Caco-2 (cell line): ENCODE measurements at regions not wholly inside any gene's neighbourhood (a gene's known extent, or its start where the extent isn't known, plus 50 kb on each side); places are given as distances from the start of the nearest gene placed in this dataset.

Experiments
- BruUV-seq: library from RNA; stranded (reverse); fragments of 400-500 nt; replicated peaks from 2 replicates; lab custom pipeline; 2021; lab: Mats Ljungman, UMichigan
- CTCF ChIA-PET: fragments of 300-600 bp; sonication (Branson Sonifier 250); formaldehyde crosslinking; loops from one replicate; lab custom pipeline; 2022; ENCODE audit warnings: antibody characterized with exemption; lab: Charles Lee
- POLR2A ChIA-PET: fragments of 300-600 bp; sonication (Branson Sonifier 250); formaldehyde crosslinking; loops from one replicate; lab custom pipeline; 2022; ENCODE audit warnings: antibody characterized with exemption; lab: Charles Lee
- DNase-seq, 2 experiments: peaks; one replicate each; pipeline versions ENCODE4 v3.0.0 to v3.0.0-alpha.2; 2020 to 2022
- H3K27me3 ChIP-seq: replicated peaks from 2 replicates; pipeline ENCODE4 v1.6.0; 2011; ENCODE audit warnings: low read length; ENCODE audit not compliant: control insufficient read depth, insufficient read depth
- H3K36me3 ChIP-seq: 2 replicates; pipeline ENCODE4 v1.5.1; 2011; ENCODE audit warnings: low read length; ENCODE audit not compliant: control insufficient read depth, insufficient read depth
- H3K4me1 ChIP-seq: fragments of 250-450 bp; sonication (Bioruptor Pico); 2 replicates; pipeline ENCODE4 v1.5.1; 2020; ENCODE audit warnings: mild to moderate bottlenecking
- H3K4me3 ChIP-seq: 2 replicates; pipeline ENCODE4 v1.5.1; 2011; ENCODE audit warnings: low read depth, mild to moderate bottlenecking, control low read depth, low read length
- H3K9me3 ChIP-seq: fragments of 250-450 bp; sonication (Bioruptor Pico); 2 replicates; pipeline ENCODE4 v1.5.1; 2020; ENCODE audit warnings: mild to moderate bottlenecking, moderate library complexity
- H3K27ac Mint-ChIP-seq: one replicate; pipeline ENCODE4 v1.8.0; 2022; ENCODE audit warnings: mixed read lengths; ENCODE audit not compliant: unreplicated experiment
- H3K27me3 Mint-ChIP-seq: one replicate; pipeline ENCODE4 v1.8.0; 2022; ENCODE audit warnings: mixed read lengths; ENCODE audit not compliant: insufficient read depth, unreplicated experiment
- H3K36me3 Mint-ChIP-seq: one replicate; pipeline ENCODE4 v1.8.0; 2022; ENCODE audit warnings: mild to moderate bottlenecking, mixed read lengths; ENCODE audit not compliant: insufficient read depth, unreplicated experiment
- H3K4me1 Mint-ChIP-seq: one replicate; pipeline ENCODE4 v1.8.0; 2022; ENCODE audit warnings: low read depth, mixed read lengths; ENCODE audit not compliant: unreplicated experiment
- H3K4me3 Mint-ChIP-seq: one replicate; pipeline ENCODE4 v1.8.0; 2022; ENCODE audit warnings: mild to moderate bottlenecking, moderate library complexity, mixed read lengths; ENCODE audit not compliant: unreplicated experiment
- H3K9me3 Mint-ChIP-seq: one replicate; pipeline ENCODE4 v1.8.0; 2022; ENCODE audit warnings: mixed read lengths; ENCODE audit not compliant: unreplicated experiment
- intact Hi-C: fragments of 100-400 bp; cut with micrococcal nuclease; formaldehyde crosslinking; loops from one replicate; pipeline ENCODE4 v1.10.0; 2022; ENCODE audit not compliant: unreplicated experiment
- TF ChIP-seq, protein P1 (sequence below), 2 experiments: fragments of 200-600 bp in 1 of 2; IDR thresholded peaks; 1 replicate in 1 of 2; 2 replicates in 1 of 2; pipeline versions ENCODE4 v1.5.1 to v1.8.0; 2011 to 2022; ENCODE audit warnings: antibody characterized with exemption in 1 of 2, control low read depth in 1 of 2, inconsistent platforms in 1 of 2, low read depth in 1 of 2, low read length in 1 of 2, mild to moderate bottlenecking in 1 of 2, moderate library complexity in 1 of 2; ENCODE audit not compliant: insufficient read depth in 1 of 2, severe bottlenecking in 1 of 2, unreplicated experiment in 1 of 2

DNA sequence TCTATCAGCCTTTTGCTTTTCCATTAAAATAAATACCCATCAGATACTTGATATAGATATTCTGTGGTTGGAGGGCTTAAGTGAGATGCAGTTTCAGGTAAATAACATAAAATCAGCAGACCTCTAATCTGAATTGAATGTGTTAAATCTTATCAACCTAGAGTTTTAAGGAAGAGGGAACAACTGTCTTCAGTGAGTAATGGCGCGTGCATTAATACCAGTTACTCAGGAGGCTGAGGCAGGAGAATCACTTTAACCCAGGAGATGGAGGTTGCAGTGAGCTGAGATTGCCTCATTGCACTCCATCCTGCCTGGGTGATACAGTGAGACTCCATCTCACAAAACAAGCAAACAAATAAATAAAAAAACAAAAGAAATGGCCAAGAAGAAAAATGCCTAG, 54.3 kb downstream of the FAT4 start:
- intact Hi-C loops: no loop called here
- Histone ChIP-seq H3K27me3 (no peaks in the 10 kb centered on the region), H3K36me3 (no peaks in the 10 kb centered on the region), H3K4me3 (no peak overlapping the region), H3K4me1 (no peaks in the 10 kb centered on the region), H3K9me3 (no peaks in the 10 kb centered on the region)
- BruUV-seq: no TSS peak
- DNase-seq: no peak
- Mint-ChIP-seq H3K27me3 (peaks cover 4% of the 10 kb centered on the region), H3K9me3 (no peaks in the 10 kb centered on the region), H3K4me3 (no peak overlapping the region), H3K27ac (no peak overlapping the region), H3K36me3 (no peaks in the 10 kb centered on the region), H3K4me1 (no peaks in the 10 kb centered on the region)
- ChIA-PET POLR2A (no interaction called here), CTCF (no interaction called here)
- TF ChIP-seq, protein P1, sequence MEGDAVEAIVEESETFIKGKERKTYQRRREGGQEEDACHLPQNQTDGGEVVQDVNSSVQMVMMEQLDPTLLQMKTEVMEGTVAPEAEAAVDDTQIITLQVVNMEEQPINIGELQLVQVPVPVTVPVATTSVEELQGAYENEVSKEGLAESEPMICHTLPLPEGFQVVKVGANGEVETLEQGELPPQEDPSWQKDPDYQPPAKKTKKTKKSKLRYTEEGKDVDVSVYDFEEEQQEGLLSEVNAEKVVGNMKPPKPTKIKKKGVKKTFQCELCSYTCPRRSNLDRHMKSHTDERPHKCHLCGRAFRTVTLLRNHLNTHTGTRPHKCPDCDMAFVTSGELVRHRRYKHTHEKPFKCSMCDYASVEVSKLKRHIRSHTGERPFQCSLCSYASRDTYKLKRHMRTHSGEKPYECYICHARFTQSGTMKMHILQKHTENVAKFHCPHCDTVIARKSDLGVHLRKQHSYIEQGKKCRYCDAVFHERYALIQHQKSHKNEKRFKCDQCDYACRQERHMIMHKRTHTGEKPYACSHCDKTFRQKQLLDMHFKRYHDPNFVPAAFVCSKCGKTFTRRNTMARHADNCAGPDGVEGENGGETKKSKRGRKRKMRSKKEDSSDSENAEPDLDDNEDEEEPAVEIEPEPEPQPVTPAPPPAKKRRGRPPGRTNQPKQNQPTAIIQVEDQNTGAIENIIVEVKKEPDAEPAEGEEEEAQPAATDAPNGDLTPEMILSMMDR (IDR thresholded peaks at IDR 0.05; ENCODE audit: insufficient read depth in 1 of 2, low read depth in 1 of 2, low read length in 1 of 2, severe bottlenecking in 1 of 2, unreplicated experiment in 1 of 2): no peak

DNA sequence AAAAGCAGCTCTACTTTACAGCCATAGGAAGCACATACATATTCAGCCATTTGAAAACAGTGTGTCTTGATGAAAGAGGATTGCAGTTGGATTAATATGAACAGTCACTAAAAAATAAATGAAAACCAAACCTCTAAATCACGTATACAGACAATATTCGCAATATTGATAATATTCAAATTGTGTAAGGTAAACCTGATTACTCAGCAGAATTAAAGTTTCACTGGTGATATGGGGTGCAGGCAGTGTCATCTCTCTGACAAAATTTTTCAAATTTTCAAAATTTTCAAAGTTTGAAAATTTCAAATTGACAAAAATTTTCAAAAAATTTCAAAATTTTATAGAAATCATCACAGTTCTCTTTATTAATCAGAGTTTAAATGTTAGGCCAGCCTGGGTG, 55.7 kb downstream of the FAT4 start:
- no peaks in the 10 kb centered on the region for H3K4me1 Mint-ChIP-seq
- H3K27me3 ChIP-seq: no peaks in the 10 kb centered on the region
- no peaks in the 10 kb centered on the region for H3K36me3 Mint-ChIP-seq
- ChIA-PET CTCF (no interaction called here), POLR2A (no interaction called here)
- no TSS peak for BruUV-seq
- intact Hi-C loops: no loop called here
- no peak overlapping the region for H3K4me3 ChIP-seq
- no peaks in the 10 kb centered on the region for H3K9me3 ChIP-seq
- H3K36me3 ChIP-seq: no peaks in the 10 kb centered on the region
- no peak overlapping the region for H3K27ac Mint-ChIP-seq
- H3K4me3 Mint-ChIP-seq: no peak overlapping the region
- TF ChIP-seq, protein P1 (IDR thresholded peaks at IDR 0.05; ENCODE audit: insufficient read depth in 1 of 2, low read depth in 1 of 2, low read length in 1 of 2, severe bottlenecking in 1 of 2, unreplicated experiment in 1 of 2): no peak
- DNase-seq: no peak
- H3K9me3 Mint-ChIP-seq: no peaks in the 10 kb centered on the region
- no peaks in the 10 kb centered on the region for H3K27me3 Mint-ChIP-seq
- H3K4me1 ChIP-seq: no peaks in the 10 kb centered on the region

DNA sequence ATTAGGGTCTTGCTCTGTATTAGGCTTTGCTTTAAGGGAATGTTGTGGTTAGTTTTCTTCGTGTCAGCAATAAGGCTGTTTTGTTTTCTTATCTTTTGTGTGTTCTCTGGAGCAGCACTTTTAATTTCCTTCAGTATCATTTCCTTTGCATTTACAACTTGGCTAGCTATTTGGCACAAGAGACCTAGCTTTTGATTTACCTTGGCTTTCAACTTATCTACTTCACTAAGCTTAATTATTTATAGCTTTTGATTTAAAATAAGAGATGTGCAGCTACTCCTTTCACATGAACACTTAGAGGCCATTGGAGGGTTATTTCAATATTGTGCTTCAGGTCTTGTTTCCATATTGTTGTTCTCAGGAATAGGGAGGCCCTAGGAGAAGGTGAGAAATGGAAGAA, 68.2 kb downstream of the FAT4 start:
- TF ChIP-seq, protein P1 (IDR thresholded peaks at IDR 0.05; ENCODE audit: insufficient read depth in 1 of 2, low read depth in 1 of 2, low read length in 1 of 2, severe bottlenecking in 1 of 2, unreplicated experiment in 1 of 2): no peak
- Histone ChIP-seq H3K27me3 (no peaks in the 10 kb centered on the region), H3K4me1 (no peaks in the 10 kb centered on the region), H3K4me3 (no peak overlapping the region), H3K9me3 (no peaks in the 10 kb centered on the region), H3K36me3 (no peaks in the 10 kb centered on the region)
- CTCF ChIA-PET: no interaction called here
- Mint-ChIP-seq H3K4me3 (no peak overlapping the region), H3K4me1 (no peaks in the 10 kb centered on the region), H3K27me3 (no peaks in the 10 kb centered on the region), H3K36me3 (no peaks in the 10 kb centered on the region), H3K27ac (no peak overlapping the region), H3K9me3 (no peaks in the 10 kb centered on the region)
- DNase-seq: no peak
- intact Hi-C loops: no loop called here
- no TSS peak for BruUV-seq
- POLR2A ChIA-PET: no interaction called here
